ENCODE measurements at regions not wholly inside any gene's neighbourhood (a gene's known extent, or its start where the extent isn't known, plus 50 kb on each side); places are given as distances from the start of the nearest gene placed in this dataset.
A peak's percentile ranks its signal among the peaks of the same experiment; 100 is the strongest.
"Not testable (repeated sequence)": the region's sequence is repeated elsewhere in the genome, so short reads cannot be mapped to it uniquely, and the experiment has no call there.

- FAIRE-seq, result peak; percentile 88
Observed at GRCh38 chr17:63082273-63082861, 116.3 kb downstream of the TANC2 start.

DNA sequence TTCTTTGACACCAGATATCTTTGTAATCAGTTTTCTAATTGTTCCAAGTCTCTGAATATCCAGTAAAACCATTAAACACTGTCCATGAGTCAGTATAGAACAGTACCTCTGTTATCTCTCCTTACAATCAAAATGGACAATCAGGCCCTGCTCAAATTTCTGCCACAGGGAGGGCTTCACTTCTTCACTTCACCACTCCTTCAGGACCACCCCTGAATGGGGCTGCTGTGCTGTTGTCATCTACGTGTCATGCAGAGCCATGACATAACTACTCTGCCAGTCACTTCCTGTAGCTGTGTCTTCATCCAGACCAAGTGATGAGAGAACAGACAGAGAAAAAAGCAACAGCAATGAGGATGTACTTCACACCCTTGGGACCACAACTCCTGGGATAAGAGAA is 116.9 kb downstream of the TANC2 start:
- no peak for FAIRE-seq

- no peak for FAIRE-seq
Observed at GRCh38 chr17:63086483-63087185, 120.6 kb downstream of the TANC2 start.

DNA sequence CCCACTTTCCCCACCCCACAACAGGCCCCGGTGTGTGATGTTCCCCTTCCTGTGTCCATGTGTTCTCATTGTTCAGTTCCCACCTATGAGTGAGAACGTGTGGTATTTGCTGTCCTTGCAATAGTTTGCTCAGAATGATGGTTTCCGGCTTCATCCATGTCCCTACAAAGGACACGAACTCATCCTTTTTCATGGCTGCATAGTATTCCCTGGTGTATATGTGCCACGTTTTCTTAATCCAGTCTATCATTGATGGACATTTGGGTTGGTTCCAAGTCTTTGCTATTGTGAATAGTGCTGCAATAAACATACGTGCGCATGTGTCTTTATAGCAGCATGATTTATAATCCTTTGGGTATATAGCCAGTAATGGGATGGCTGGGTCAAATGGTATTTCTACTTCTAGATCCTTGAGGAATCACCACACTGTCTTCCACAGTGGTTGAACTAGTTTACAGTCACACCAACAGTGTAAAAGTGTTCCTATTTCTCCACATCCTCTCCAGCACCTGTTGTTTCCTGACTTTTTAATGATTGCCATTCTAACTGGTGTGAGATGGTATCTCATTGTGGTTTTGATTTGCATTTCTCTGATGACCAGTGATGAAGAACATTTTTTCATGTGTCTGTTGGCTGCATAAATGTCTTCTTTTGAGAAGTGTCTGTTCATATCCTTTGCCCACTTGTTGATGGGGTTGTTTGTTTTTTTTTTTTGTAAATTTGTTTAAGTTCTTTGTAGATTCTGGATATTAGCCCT is 124.5 kb downstream of the TANC2 start:
- not testable (repeated sequence) for FAIRE-seq

DNA sequence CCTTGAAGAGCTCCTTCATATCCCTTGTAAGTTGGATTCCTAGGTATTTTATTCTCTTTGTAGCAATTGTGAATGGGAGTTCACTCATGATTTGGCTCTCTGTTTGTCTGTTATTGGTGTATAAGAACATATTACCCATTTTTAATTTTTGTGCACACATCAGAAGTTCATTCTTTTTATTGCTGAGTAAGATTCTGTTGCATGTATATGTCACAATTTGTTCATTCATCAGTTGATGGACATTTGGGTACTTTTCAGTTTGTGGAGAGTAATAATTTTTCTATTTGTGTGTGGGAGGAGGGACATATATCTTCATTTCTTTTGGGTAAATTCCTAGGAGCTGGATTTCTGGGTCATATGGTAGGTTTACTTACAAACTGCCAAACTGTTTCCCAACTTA is 125.9 kb downstream of the TANC2 start:
- FAIRE-seq, result not testable (repeated sequence)

DNA sequence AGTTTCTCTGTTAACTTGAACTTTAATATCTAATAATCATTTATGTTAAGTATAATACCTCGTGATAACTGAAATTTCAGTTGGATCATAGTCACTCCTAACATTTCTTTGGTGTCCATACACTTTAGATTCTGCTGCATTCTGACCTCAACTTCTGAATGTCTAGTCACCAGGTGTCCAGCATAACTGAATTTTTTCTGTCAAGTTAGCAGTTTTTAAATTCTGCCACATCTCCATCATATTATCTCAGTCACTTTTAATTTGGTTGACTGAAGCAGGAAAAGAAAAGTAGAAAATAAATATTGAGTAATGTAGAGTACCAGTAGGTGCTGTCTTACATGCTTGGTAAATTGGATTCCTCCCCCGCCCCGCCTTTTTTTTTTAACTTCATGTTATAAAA is 128.6 kb downstream of the TANC2 start:
- FAIRE-seq, result no peak

- FAIRE-seq, result no peak
Observed at GRCh38 chr17:63095459-63095858, 129.4 kb downstream of the TANC2 start.

- FAIRE-seq, result no peak
Observed at GRCh38 chr17:63095879-63096278, 129.8 kb downstream of the TANC2 start.

DNA sequence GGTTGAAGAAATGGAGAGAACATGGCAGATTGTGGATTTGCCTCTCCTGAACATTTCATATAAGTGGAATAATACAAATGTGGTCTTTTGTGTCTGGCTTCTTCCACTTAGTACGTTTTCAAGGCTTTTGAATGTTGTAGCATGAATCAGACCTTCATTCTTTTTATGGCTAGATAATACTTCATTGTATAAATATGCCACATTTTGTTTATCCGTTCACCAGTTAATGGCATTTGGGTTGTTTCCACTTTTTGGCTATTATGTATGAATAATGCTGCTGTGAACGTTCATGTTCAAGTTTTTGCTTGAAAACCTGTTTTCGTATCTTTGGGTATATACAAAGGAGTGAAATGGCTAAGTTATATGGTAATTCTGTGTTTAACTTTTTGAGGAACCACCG is 130.4 kb downstream of the TANC2 start:
- FAIRE-seq, result no peak

GRCh38 chr17:63099425-63099824 is 133.4 kb downstream of the TANC2 start:
- FAIRE-seq, result peak; percentile 53

DNA sequence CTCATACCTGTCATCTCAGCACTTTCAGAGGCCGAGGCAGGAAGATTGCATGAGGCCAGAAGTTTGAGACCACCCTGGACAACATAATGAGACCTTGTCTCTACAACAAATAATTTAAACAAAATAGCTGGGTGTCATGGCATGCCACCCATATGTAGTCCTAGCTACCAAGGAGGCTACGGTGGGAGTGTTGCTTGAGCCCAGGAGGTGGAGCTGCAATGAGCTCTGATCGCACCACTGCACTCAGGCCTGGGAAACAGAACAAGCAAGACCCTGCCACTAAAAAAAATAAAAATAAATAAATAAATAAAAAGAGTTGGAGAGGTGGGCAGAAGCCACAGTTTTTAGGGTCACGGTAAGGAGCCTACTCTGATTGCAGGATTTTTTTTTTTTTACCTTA is 136.0 kb downstream of the TANC2 start:
- FAIRE-seq, result no peak

- no peak for FAIRE-seq
Observed at GRCh38 chr17:63106050-63106449, 140.0 kb downstream of the TANC2 start.

- no peak for FAIRE-seq
Observed at GRCh38 chr17:63109661-63110060, 143.6 kb downstream of the TANC2 start.

- FAIRE-seq, result no peak
Observed at GRCh38 chr17:63113167-63113566, 147.1 kb downstream of the TANC2 start.

DNA sequence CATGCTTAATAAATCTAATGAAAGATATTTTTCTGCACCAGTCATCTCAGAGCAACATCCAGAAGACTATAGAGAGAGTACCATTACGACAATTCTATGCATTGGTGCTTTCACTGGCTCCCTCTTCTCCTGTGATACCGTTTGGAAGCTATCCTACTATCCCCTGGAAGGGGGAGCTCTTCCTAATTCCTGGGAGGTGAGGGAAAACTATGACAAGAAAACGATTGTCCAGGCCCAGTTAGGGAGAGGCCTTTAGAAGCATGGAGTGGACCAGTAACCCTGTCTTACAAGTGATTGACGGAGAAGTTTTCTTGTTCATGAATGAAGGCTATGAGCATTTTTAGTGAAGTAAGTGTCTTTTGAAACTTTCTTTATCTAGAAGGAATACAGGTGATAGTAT is 150.2 kb downstream of the TANC2 start:
- FAIRE-seq, result no peak

GRCh38 chr17:63116967-63117830 is 151.2 kb downstream of the TANC2 start:
- FAIRE-seq, result peak; percentile 98

DNA sequence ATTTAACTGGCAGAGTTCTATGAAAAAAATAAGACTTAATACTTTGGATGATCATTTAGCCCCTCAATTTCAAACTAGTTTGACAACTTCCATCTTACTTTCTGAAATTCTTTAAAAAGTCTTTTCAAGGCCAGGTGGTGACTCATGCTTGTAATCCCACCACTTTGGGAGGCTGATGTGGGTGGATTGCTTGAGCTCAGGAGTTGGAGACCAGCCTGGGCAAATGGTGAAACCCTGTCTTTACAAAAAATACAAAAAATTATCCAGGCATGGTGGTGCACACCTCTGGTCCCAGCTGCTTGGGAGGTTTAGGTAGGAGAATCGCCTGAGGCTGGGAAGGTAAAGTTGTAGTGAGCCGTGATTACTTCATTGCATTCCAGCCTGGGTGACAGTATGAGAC is 154.4 kb downstream of the TANC2 start:
- FAIRE-seq, result no peak

DNA sequence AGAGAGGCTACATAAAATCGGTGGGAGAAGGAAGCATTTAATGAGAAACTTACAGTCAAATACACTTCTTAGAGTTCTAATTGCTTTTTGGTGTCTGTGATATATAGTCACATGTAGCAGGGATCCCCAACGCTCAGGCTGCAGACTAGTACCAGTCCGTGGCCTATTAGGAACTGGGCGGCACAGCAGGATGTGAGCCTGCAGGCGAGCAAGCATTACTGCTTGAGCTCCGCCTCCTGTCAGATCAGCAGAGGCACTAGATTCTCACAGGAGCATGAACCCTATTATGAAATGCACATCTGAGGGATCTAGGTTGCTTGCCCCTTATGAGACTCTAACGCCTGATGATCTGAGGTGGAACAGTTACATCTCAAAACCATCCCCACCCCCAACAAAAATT is 158.5 kb downstream of the TANC2 start:
- FAIRE-seq, result no peak

DNA sequence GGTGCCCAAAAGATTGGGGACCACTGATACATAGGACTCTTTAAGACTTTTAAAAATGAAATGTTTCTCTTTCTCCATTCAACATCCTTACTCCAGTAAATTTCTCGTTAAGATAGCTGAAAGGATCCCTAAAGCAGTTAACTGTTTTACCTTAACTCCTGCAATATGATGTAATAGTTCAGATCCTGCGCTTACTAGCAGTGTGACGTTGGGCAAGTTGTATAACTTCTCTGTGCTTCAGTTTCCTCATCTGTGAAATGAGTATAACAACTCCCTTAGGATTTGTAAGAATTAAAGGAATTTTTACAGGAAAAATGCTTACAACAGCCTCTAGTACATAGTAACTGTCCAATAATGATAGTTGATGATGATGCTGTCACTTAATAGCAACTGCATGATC is 158.9 kb downstream of the TANC2 start:
- FAIRE-seq, result no peak

DNA sequence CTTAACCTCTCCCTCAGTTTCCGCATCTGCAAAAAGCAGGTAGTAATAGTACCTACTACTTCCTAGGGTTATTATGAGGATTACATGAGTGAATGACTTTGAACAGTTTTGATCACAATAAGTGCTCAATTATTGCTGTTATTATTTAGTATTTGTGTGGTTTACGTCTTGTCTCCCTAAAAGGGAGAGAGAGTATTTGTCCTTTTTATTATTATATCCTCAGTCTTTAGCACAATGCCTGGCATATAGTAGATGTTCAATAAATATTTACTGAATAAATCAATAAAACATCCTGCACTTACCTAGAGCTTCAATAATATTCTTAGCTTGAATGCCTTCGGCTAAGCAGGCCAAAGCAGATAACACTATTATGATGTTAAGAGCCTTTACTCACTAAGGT is 160.0 kb downstream of the TANC2 start:
- FAIRE-seq, result no peak

- FAIRE-seq, result peak; percentile 66
Observed at GRCh38 chr17:63126607-63127006, 160.6 kb downstream of the TANC2 start.

GRCh38 chr17:63132459-63132911 is 166.4 kb downstream of the TANC2 start:
- peak; percentile 58 for FAIRE-seq

- FAIRE-seq, result no peak
Observed at GRCh38 chr17:63133491-63133890, 167.5 kb downstream of the TANC2 start.

All from islet of Langerhans (tissue), 1 donor.